SH-SY5Y (cell line): ENCODE measurements at regions not wholly inside any gene's neighbourhood (a gene's known extent, or its start where the extent isn't known, plus 50 kb on each side); places are given as distances from the start of the nearest gene placed in this dataset.

Experiments used
- GATA2 ChIP-seq: IDR thresholded peaks from 2 replicates; pipeline ENCODE4 v1.6.1; 2011; ENCODE audit warnings: mild to moderate bottlenecking, low read depth, low read length
- GATA3 ChIP-seq: IDR thresholded peaks from 2 replicates; pipeline ENCODE4 v1.6.1; 2011; ENCODE audit warnings: low read depth, mild to moderate bottlenecking, low read length, moderate library complexity

DNA sequence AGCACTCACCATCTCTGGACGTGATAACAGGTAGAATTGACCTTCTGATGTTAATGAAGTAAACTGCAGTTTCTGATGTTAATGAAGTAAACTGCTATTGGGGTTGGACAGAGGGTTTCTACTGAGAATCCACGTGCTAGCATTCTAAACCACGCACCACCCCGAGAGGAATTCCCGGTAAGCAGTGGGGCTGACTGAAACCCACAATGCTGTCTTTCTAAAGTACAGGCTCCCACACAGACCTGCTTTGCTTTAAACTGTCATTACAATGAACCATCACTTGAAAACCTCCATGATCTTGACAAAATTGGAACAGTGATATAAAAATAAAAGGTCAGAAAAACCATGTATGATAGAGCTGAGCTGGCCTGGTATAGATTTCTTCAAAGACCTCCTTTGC is 559.0 kb downstream of the FGF9 start:
- TF ChIP-seq GATA2 = no peak
- no peak for TF ChIP-seq GATA3
